PFSK-1 (cell line): ENCODE measurements at regions not wholly inside any gene's neighbourhood (a gene's known extent, or its start where the extent isn't known, plus 50 kb on each side); places are given as distances from the start of the nearest gene placed in this dataset.

Experiments
- FOXP2 ChIP-seq: optimal IDR thresholded peaks from 2 replicates; pipeline ENCODE3; 2011; ENCODE audit warnings: borderline replicate concordance, control low read depth, inconsistent platforms; ENCODE audit not compliant: insufficient read depth; ENCODE audit errors: extremely low read length, extremely low read depth
- POLR2AphosphoS5 ChIP-seq: IDR thresholded peaks from 2 replicates; pipeline ENCODE4 v1.6.1; 2012; ENCODE audit warnings: low read depth, mild to moderate bottlenecking, control low read depth, low read length, moderate library complexity
- REST ChIP-seq, 2 experiments: IDR thresholded peaks; 2 replicates each; pipeline versions ENCODE4 v1.6.1 to v1.8.0; 2011 to 2012; ENCODE audit warnings: low read depth in 2 of 2, low read length in 2 of 2, control low read depth in 1 of 2, inconsistent platforms in 1 of 2, mild to moderate bottlenecking in 1 of 2, moderate library complexity in 1 of 2; ENCODE audit not compliant: insufficient read depth in 1 of 2
- SIN3A ChIP-seq: IDR thresholded peaks from 2 replicates; pipeline ENCODE4 v1.6.1; 2012; ENCODE audit warnings: mild to moderate bottlenecking, low read length, moderate library complexity, borderline replicate concordance; ENCODE audit not compliant: insufficient read depth
- TAF1 ChIP-seq: IDR thresholded peaks from 2 replicates; pipeline ENCODE4 v1.6.1; 2012; ENCODE audit warnings: low read length, control low read depth, borderline replicate concordance; ENCODE audit not compliant: insufficient read depth

GRCh38 chr14:49173765-49174373 lies 412.3 kb downstream of the RPS29 start:
- TF ChIP-seq FOXP2 (no peak), POLR2AphosphoS5 (no peak), TAF1 (no peak), REST (IDR thresholded peaks at IDR 0.05; ENCODE audit: insufficient read depth in 1 of 2, low read depth in 2 of 2, low read length in 2 of 2) (no peak), SIN3A (no peak)

GRCh38 chr14:49164074-49164473 lies 422.1 kb downstream of the RPS29 start:
- TF ChIP-seq POLR2AphosphoS5 (no peak), REST (IDR thresholded peaks at IDR 0.05; ENCODE audit: insufficient read depth in 1 of 2, low read depth in 2 of 2, low read length in 2 of 2) (no peak), SIN3A (no peak), TAF1 (no peak), FOXP2 (no peak)

GRCh38 chr14:49160983-49161382 lies 425.2 kb downstream of the RPS29 start:
- no peak for TF ChIP-seq REST (IDR thresholded peaks at IDR 0.05; ENCODE audit: insufficient read depth in 1 of 2, low read depth in 2 of 2, low read length in 2 of 2)
- TF ChIP-seq FOXP2: no peak
- no peak for TF ChIP-seq POLR2AphosphoS5
- TF ChIP-seq TAF1: no peak
- TF ChIP-seq SIN3A: no peak

- TF ChIP-seq REST (IDR thresholded peaks at IDR 0.05; ENCODE audit: insufficient read depth in 1 of 2, low read depth in 2 of 2, low read length in 2 of 2) (no peak), FOXP2 (no peak), POLR2AphosphoS5 (no peak), SIN3A (no peak), TAF1 (no peak)
Measured at GRCh38 chr14:49159081-49159480, 427.1 kb downstream of the RPS29 start.

- TF ChIP-seq TAF1: no peak
- TF ChIP-seq REST (IDR thresholded peaks at IDR 0.05; ENCODE audit: insufficient read depth in 1 of 2, low read depth in 2 of 2, low read length in 2 of 2): no peak
- TF ChIP-seq POLR2AphosphoS5: no peak
- TF ChIP-seq SIN3A: no peak
- TF ChIP-seq FOXP2: no peak
Measured at GRCh38 chr14:49139593-49139992, 446.6 kb downstream of the RPS29 start.
